ENCODE measurements at regions not wholly inside any gene's neighbourhood (a gene's known extent, or its start where the extent isn't known, plus 50 kb on each side); places are given as distances from the start of the nearest gene placed in this dataset.

DNA sequence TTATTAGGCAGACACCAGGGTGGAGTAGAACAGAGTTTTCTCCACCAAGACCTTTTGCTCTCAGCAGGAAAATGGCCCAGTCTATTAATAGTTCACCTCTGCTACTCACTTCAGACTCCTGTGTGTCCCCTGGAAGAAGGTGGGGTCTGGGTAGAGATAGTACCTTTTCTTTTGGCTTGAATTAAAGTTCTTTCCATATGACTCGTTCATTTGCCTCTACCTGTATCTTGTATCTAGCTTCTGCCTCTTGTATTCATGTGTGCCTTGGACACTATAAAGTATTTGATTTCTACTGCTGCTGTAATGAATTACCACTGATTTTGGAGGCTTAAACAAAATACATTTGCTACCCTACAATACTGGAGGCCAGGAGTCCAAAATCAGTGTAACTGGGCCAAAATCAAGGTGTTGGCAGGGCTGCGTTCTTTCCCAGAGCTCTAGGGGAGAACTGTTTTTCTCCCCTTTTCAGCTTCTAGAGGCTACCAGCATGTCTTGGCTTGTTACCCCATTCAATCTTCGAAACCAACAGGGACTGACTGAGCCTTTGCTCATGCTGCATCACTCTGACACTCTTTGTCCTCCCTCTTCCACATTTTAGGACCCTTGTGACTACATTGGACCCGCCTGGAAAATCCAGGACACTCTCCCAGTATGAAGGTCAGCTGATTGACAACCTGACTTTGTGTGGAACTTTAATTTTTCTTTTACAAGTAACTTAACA lies 155.6 kb upstream of the PRSS58 start:
- Histone ChIP-seq H3K4me3 (no peak overlapping the region), H3K9me3 (no peaks in the 10 kb centered on the region), H3K27me3 (no peaks in the 10 kb centered on the region), H3K4me1 (no peaks in the 10 kb centered on the region), H3K27ac (no peak overlapping the region), H3K36me3 (no peaks in the 10 kb centered on the region)
- 45 to 50% methylated on average over 4 of the region's 4 CpGs for WGBS, 2 donors
- DNase-seq: no peak
- TF ChIP-seq, protein P1, sequence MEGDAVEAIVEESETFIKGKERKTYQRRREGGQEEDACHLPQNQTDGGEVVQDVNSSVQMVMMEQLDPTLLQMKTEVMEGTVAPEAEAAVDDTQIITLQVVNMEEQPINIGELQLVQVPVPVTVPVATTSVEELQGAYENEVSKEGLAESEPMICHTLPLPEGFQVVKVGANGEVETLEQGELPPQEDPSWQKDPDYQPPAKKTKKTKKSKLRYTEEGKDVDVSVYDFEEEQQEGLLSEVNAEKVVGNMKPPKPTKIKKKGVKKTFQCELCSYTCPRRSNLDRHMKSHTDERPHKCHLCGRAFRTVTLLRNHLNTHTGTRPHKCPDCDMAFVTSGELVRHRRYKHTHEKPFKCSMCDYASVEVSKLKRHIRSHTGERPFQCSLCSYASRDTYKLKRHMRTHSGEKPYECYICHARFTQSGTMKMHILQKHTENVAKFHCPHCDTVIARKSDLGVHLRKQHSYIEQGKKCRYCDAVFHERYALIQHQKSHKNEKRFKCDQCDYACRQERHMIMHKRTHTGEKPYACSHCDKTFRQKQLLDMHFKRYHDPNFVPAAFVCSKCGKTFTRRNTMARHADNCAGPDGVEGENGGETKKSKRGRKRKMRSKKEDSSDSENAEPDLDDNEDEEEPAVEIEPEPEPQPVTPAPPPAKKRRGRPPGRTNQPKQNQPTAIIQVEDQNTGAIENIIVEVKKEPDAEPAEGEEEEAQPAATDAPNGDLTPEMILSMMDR (IDR thresholded peaks at IDR 0.05): no peak
- no peak for TF ChIP-seq POLR2A (IDR thresholded peaks at IDR 0.05)
- intact Hi-C loops (cut with DNase I): no loop called here

DNA sequence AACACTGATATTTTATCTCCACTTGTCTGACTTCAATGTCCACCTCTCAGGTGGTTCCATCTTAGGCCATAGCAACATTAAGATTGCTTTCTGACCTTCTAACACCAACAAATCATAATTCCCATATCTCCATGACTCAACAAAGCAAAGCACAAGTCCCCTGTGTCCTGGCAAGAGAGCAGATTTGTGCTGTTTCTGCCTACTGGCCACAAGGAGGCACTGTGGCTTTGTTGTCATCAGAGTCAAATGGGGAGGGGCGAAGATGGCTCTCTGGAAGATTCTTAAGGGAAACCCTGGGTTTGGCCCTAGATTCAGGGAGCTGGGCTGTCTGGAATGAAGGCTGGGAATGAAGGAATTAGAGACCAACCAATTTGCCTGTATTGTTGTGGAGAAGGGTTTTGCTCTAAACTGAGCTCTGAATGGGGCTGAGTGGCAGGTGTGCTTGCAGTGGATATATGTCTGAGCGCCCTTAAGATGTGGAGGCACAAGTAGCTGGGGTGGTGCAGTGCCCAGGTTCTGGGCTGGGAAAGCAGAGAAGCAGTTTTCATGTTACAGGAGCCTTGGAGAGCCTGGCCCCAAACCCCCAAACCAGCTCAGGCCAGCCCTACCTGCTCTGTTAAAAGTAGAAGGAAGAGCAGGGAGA lies 154.8 kb upstream of the PRSS58 start:
- intact Hi-C loops (cut with DNase I): no loop called here
- TF ChIP-seq POLR2A (IDR thresholded peaks at IDR 0.05): no peak
- TF ChIP-seq, protein P1 (IDR thresholded peaks at IDR 0.05): peak in 4 of 6 experiments; percentile 26 to 41 (median 36)
- H3K4me1 ChIP-seq: no peaks in the 10 kb centered on the region
- DNase-seq: no peak
- H3K27me3 ChIP-seq: no peaks in the 10 kb centered on the region
- no peak overlapping the region for H3K4me3 ChIP-seq
- no peaks in the 10 kb centered on the region for H3K9me3 ChIP-seq
- no peaks in the 10 kb centered on the region for H3K36me3 ChIP-seq
- no peak overlapping the region for H3K27ac ChIP-seq
- WGBS, 2 donors: 47 to 91% methylated on average over 1 to 2 of the region's 2 CpGs

DNA sequence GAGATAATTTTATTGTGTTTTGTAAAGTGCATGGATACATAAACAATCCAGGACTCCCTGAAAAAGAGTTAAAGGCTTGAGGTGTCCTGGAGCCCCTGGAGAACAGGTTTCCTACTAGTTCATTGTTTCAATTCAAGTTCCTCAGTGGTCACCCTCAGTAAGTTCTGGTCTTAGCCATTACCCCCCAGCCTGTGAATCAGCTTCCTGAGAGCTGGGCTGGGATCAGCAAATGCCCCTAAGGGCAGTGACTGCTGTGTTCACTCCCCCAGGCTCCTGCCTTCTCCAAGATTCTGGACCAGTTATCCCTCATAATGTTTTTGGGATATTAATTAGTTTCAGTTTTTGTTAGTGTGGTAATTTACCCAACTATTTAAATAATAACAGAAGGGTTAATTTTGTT lies 151.6 kb upstream of the PRSS58 start:
- no peak overlapping the region for H3K27ac ChIP-seq
- no peak overlapping the region for H3K4me3 ChIP-seq
- no peak for DNase-seq
- no peaks in the 10 kb centered on the region for H3K9me3 ChIP-seq
- TF ChIP-seq POLR2A (IDR thresholded peaks at IDR 0.05): no peak
- TF ChIP-seq, protein P1 (IDR thresholded peaks at IDR 0.05): no peak
- H3K36me3 ChIP-seq: no peaks in the 10 kb centered on the region
- intact Hi-C loops (cut with DNase I): no loop called here
- no peaks in the 10 kb centered on the region for H3K4me1 ChIP-seq
- no peaks in the 10 kb centered on the region for H3K27me3 ChIP-seq

DNA sequence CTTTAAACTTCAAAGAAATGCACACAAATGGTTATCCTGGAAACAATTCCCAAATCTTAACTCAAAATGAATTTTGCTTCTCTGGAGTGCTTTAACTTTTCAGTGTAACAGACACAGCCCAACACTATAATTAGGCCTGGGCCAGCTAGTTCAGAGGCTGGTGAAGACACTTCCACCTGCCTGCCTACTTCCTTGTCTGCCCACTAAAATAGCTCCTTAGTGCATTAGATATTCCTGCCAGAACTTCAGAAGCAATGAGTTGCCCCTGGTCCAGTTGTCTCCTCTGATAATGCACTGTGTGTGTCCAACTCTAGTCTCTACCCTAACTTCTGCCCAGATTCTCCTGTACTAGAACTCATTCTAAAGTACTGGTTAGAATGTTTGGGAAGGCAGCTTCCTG lies 150.9 kb upstream of the PRSS58 start:
- Histone ChIP-seq H3K36me3 (no peaks in the 10 kb centered on the region), H3K27ac (no peak overlapping the region), H3K4me1 (no peaks in the 10 kb centered on the region), H3K27me3 (no peaks in the 10 kb centered on the region), H3K9me3 (no peaks in the 10 kb centered on the region), H3K4me3 (no peak overlapping the region)
- intact Hi-C loops (cut with DNase I): no loop called here
- DNase-seq: no peak
- TF ChIP-seq, protein P1 (IDR thresholded peaks at IDR 0.05): no peak
- no peak for TF ChIP-seq POLR2A (IDR thresholded peaks at IDR 0.05)

DNA sequence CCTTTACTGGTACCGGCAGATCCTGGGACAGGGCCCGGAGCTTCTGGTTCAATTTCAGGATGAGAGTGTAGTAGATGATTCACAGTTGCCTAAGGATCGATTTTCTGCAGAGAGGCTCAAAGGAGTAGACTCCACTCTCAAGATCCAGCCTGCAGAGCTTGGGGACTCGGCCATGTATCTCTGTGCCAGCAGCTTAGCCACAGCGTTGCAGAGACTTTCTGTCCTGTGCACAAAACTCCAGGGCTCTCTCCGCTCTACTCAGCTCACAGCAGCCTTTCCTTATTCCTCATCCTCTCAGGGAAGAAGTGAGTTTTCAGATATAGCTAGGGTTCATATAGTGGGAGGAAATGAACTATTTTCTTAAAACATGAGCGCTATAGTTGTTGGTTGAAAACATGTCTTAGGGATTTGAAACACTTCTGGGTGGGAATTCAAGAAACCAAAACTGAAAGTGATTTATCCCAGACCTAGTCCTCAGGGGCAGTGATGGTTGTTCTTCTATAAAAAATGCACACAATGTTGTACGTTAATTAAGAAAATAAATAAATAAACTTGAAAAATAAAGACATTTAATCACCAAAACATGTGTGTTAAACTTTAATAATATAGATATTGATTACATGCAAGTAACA lies 150.2 kb upstream of the PRSS58 start:
- 55 to 72% methylated on average over 7 to 8 of the region's 8 CpGs for WGBS, 2 donors
- Histone ChIP-seq H3K4me3 (peak overlapping the region in 2 of 4 donors; percentile 4 to 29), H3K9me3 (no peaks in the 10 kb centered on the region), H3K27ac (peak overlapping the region in 1 of 4 donors; percentile 4), H3K36me3 (no peaks in the 10 kb centered on the region), H3K4me1 (no peaks in the 10 kb centered on the region), H3K27me3 (no peaks in the 10 kb centered on the region)
- DNase-seq: no peak
- intact Hi-C loops (cut with DNase I): no loop called here
- TF ChIP-seq, protein P1 (IDR thresholded peaks at IDR 0.05): no peak
- TF ChIP-seq POLR2A (IDR thresholded peaks at IDR 0.05): no peak
